ENCODE measurements at regions not wholly inside any gene's neighbourhood (a gene's known extent, or its start where the extent isn't known, plus 50 kb on each side); places are given as distances from the start of the nearest gene placed in this dataset.
A peak's percentile ranks its signal among the peaks of the same experiment; 100 is the strongest.

DNA sequence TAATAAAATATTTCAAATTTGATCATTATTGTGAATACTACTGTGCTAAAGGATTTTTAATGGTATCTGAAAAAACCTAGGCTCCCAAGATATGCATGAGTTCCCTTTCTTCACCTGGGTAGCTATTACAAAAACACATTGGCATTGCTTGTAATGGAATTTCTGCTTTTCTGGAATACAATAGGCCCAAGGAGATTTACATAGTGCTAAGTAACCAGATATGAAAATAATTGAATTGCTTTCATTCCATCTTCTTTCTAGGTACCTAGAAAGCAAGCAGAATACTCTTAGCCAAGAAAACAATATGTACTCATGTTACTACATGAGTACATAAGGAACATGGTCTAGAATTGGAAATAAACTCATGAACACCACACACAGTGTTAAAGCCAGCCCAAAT lies 291.9 kb downstream of the KCNC2 start:
- DNase-seq, result no peak

DNA sequence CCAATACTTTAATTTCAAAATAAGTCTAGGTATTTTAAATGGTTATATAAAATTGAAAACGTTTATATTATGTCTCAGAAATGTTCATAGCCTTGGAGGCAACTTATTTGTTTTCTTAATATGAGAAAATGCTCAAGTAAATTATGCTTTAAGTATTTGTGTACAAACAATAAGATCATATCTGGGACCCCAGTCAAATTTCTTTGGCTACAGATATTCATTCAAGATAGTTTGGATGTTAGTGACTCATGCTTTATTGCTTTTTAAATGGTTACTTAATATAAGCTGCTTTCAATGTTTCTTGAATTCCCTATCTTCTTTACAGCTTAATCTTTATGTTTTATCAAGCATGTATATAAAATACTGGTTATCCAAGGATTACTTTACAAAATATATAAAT lies 291.3 kb downstream of the KCNC2 start:
- no peak for DNase-seq

DNA sequence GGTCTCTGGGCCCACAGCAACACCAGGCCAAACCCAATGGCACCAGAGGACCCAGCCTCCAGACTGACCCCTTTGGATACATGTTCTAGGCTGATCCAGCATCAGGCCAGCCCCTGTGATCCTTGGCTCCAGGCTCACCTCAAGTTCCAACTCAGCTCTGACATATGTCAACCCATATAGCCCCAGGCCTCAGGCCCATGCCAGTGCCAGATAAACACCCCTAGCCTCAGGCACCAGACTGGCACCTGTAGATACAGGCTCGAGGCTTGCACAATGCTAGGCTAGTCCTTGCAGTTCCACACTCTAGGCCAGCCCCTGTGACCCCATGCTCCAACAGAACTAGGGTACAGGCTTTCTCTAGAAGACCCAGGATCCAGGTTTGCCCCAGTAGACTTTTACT lies 287.5 kb downstream of the KCNC2 start:
- DNase-seq, result no peak

DNA sequence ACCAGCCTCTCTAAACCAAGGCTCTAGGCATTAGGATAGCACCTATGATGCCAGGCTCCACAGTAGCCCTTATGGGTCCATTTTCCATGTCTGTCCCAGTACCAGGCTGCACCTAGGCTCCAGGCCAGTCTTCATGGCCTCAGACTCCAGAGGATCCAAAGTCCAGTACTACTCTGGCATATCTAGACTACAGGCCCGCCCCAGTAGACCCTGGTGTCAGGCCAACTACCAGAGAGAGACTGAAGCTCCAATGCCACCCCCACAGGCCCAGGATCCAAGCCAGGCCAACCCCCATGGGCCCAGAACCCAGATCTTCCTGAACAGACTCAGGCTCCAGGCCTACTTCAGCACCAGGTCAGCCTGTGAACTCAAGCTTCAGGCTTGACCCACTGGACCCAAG lies 287.0 kb downstream of the KCNC2 start:
- no peak for DNase-seq

DNA sequence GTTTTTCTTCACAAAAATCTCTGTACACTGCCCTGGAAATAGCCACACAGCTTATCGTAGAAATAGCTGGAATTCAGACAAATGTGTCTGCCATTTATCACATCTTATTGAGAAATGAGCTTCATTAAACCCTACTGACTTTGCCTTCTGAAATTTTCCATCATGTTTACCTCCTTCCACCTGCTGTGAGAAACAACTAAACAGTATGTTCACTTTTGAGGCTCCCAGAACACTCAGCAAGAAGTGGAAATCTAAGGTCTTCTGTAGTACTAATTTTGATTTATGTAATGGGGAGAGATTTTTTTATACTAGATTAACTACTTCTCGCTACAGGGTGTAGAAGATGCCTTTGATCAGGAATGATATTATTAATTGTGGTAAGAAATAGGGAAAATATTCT lies 268.0 kb downstream of the KCNC2 start:
- no peak for DNase-seq

DNA sequence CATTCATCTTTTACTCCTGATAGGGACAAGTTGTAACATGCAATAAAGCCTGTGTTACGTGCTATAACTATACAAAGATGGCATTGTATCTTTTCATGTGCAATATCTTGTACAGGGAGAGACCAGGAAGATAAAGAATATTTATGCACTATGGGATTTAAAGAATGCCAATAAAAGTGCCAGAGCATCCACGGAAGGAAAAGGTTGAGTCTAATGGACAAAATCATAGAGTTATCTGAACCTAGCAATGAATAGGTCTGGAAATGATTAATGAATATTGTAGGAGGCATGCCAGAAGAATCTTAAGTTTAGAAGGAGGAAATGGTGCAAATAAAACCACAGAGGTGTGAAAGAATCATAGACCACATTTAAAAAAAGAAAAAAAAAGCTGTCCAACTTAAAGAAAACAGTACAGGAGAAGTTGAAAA lies 263.9 kb downstream of the KCNC2 start:
- DNase-seq, result peak; percentile 6

DNA sequence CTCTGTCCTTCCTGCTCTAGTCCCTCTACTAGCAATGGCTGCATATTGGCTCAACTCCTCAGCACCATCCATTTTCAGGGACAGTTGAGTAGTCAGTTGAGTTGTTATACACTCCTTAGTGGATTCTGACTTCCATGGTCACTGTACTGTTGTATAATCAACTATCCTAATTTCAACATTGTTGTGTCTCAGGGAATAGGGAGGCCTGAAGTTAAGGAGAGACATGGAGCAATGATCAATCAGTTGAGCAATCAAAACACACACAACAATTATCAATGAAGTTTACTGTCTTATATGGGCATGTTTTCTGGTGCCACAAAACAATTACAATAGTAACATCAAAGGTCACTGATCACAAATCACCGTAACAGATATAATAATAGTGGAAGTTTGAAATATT lies 255.9 kb downstream of the KCNC2 start:
- DNase-seq, result no peak

DNA sequence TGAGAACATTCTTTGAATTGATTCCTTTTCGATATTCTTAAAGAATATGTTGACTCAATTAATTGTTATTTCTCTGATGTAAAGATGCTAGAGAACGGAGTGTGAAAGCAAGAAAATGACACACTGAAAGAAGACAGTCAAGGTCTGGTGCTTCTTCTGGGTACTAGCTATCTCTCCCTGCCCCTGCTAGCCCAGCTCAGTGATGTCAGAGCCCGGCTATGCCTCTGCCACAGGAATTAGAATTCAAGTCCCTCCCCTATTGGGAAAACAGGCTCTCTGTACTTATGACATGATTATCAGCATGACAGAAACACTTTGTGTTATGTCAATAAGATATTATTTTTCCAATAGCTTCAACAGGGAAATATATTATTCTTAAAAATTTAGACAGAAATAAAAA lies 252.4 kb downstream of the KCNC2 start:
- no peak for DNase-seq

DNA sequence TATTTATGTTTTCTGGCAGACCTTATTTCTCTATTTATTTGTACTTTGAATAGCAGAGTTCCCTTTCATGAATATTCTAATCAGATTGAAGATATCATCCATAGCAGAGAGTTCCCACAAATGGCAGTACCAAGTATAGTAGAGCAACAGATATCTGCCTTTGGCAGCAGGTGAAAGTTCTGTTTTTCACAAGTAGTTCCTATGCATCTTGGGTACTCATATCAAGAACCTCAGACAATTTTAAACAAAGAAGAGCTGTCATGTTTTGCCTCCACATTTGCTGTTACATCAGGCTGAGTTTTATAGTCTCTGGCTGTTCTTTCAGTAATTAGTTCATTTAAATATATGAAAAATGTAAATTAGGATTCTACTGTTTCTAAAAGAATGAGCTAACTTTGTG lies 252.0 kb downstream of the KCNC2 start:
- no peak for DNase-seq

DNA sequence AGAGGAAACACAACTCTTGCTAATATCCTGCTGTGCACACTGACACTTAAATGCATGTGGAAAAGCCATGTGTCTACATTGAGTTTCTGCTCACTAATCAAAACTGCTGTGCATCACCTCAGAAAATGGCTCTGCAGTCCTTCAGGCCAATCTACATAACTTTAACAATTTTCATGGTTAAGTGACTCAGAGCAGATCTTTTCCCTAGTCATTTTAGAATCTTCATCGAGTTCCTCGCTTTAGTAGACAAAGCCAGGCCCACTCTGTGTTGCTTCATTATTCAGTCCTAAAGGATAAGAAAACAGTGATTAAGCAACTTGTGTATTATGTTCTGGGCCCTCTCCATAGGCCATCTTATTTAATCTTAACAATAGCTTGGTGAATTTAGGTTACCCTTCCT lies 250.0 kb downstream of the KCNC2 start:
- no peak for DNase-seq

DNA sequence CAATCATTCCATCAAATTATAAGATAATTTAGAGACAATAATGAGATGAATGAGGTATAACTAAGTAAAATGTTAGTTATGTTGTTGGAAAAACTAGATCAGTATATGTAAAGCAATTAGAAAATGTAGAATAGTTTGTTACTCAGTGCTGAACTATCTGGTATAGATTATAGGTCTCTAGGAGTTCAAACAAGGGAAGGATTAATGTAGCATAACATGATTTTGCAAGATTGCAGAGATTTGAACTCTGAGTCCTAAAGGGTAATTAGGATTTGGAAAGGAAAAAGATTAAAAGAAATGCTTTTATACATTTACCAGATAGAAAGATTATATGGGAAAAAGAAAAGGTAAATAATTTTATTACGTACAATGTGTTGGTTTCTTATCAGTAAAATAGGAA lies 246.3 kb downstream of the KCNC2 start:
- DNase-seq, result no peak

DNA sequence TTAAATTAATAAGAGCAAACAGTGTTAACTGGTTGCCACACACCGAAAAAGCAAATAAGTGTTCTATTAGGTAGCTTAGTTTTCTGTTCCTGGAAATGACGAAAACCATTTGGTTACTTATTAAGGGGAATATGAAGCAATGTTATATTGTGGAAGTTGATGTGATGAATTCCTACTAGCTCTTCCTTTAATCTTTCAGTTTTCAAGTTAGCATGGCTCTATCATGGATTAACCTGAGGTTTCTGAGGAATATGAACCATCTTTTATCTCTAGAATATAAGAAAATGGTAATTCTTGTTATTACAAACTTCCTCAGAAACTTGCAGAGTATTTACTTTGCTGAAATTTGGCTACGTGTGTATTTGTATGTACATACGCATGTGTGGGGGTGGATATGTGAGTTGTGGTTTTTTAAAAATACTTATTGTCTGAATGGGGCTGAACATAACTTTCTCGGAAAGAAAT lies 245.7 kb downstream of the KCNC2 start:
- no peak for DNase-seq

DNA sequence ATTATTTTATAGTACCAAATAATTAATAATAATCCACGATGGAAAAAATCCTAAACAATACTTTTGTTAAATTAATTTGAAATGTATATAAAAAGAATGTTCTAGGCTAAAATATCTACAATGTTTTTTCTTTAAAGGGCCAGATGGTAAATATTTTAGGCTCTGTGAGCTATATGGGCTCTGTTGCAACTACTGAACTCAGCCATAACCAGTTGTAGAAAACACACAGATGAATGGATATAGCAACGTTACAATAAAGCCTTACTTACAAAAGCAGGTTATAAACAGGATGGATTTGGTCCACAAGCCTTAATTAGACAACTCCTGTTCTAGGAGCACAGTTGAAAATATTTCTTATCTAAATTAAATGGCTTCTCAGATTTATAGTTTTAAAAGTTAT lies 245.2 kb downstream of the KCNC2 start:
- no peak for DNase-seq

DNA sequence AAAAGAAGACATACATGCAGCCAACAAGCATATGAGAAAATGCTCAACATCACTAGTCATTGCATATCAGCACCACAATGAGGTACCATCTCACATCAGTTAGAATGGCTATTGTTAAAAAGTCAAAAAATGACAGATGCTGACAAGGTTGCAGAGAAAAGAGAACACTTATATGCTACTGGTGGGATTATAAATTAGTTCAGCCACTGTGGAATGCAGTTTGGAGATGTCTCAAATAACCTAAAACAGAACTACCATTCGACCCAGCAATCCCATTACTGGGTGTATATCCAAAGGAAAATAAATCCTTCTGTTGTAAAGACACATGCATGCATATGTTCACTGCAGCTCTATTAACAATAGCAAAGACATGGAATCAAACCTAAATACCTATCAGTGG lies 238.4 kb downstream of the KCNC2 start:
- DNase-seq, result no peak

DNA sequence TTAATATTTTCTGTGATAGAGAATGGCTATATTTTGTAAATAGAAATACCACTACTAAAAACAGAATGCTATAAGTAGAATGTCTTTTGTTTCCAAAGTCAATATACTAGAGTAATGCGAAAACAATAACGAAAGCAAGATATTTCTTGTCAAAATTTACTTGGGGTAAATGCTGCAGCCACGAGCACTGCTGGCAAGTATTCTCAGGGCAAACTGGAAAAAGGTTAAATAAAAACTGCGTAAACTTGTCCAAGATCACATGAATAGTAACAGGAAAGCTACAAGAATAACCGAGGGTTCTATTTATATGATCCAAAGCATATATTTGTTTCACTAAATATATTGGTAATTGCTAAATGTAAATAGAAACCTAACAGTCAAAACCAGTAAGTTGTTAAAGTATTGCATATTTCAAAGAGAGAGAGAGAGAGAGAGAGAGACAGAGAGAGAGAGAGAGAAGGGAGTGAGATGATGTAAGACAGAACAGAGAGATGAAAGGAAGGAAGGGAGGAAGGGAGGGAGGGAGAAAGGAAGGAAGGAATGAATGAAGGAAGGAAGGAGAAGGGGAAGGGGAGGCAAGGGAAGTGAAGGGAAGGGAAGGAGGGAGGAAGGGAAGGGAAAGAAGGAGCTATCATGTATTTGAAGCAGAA lies 231.7 kb downstream of the KCNC2 start:
- no peak for DNase-seq

DNA sequence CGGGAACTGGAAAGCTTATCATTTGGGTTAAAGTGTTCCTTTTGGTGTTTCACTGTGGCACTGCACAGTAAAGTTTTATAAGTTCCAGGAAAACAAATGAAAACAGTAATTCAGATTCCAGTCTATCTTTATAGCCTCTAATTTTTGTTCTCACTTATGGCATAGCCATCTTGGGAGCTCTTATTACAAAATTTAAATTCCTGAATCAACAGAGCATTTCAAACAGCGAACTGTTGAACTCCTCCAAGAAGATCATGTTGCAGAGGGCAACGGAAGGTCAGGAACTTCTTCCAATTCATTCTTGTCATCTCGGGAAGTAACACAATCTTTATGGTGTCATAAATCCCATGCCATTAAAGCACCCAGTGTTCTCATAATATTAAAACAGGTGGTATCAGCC lies 229.1 kb downstream of the KCNC2 start:
- DNase-seq, result no peak

DNA sequence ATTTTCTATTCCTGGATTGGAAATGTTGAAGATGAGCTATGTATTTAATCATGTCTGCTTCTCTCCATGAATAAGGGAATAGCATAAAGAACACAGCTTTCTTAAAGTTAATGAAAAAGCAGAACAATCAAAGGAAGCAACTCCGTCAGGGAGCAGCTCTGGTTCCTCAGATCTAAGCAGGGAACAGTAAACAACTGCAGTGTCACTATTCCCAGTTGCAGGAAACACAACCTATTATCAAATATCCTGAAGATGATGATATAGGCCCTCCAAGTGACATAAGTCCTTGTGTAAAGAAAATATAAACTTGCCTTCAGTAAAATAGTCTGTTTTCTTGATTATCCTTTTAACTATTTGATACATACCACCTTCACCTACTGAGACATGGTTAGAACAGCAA lies 228.1 kb downstream of the KCNC2 start:
- no peak for DNase-seq

DNA sequence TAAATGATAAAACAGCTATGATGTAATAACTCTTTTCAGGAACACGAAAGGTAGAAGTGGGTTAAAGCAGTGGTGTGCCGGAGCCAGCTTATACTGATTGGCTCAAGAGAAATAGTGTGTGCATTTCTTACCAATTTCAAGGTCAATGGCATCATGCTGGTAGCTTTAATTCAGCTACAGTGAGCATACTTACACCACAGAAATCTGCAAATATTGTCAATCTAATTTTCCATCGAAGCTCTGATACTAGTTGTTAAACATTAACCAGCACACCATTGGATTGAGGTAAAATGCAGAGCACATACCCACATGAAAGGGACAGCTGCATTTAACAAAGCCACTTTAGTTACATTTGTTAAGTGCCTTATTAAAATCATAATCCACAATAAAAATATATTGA lies 225.7 kb downstream of the KCNC2 start:
- DNase-seq, result no peak

DNA sequence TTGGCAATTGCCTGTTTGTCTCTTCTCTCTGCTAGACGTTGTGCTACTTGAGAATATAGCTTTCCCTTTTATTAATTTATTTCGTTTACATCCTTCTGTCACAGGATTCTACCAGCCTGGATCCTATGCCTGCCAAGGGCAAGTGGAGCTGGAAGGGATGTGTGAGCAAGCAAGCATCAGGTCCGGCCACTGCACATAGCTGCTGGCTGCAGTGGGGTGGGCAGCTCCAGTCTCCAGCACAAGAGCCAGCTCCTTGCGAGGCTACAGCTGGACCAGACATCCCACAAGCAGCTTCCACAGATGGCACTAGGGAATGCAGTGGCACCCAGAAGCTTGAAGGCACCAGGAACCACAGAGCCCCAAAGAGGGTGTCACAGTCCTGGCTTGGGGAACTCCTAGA lies 225.0 kb downstream of the KCNC2 start:
- no peak for DNase-seq

DNA sequence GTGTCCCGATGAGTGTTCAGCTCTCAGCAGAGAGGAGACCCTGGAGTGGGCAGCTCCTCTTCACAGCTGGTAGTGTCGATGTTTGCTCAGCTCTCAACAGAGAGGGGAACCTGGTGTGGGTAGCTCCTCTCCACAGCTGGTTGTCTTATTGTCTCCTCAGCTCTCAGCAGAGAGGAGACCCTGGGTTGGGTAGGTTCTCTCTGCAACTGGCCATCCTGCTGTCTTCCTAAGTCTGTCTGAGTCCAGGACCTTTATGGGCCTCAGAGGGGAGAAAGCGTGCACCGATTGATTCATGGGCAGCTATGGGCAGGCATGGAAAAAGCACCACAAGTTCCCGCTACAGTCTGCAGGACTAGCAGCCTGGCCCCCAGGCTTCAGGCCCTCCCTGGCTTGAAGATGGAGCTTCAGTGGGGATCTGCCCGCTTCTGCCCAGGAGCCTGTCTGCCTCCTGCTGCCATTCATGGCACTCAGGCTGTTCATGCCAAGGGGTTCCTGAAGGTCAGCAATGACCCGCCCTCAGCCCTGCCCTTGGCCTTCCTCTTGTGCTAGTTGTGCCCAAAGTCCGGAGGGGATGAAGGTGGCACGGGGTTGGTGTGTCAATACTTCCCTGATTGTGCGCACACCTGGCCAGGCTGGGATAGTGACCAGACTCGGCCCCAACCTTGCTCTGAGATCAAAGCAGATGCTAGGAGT lies 224.2 kb downstream of the KCNC2 start:
- no peak for DNase-seq

DNA sequence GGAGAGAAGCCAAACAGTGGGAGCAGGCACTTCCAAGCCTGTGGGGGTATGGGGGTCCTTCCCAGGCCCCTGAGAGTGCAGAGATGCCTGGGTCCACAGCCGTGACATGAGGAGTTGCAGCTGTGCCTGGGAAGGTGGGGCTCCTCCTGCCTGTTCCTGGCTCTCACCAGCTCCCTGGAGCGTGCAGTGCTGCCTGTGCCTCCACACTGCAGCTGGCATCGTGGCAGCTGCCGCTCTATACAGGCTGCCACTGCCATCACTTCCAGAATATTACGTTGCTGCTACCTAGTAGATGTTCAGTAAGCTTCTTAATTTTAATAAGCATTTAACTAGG lies 223.7 kb downstream of the KCNC2 start:
- no peak for DNase-seq

DNA sequence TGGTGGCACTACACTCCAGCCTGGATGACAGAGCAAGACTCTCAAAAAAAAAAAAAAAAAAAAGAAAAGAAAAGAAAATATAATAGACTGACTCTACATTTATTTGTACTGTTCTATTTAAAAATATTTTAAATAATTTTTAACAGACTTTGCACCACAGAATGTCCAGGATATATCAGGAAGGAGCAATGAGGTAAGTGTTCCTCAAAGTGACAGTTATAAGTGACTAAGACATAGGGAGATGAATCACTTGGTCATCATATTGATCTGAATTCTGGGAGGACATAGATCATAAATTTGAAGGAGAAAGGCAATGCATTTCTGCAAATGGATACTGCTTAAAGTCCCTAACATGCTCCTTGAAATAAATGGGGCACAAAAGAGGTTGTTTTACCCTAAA lies 221.5 kb downstream of the KCNC2 start:
- no peak for DNase-seq

Measured in CD4-positive, alpha-beta T cell treated with Interleukin-21 for 1 hour (primary cell).